ENCODE measurements at regions not wholly inside any gene's neighbourhood (a gene's known extent, or its start where the extent isn't known, plus 50 kb on each side); places are given as distances from the start of the nearest gene placed in this dataset.

GRCh38 chr3:140761076-140761639, 83.3 kb downstream of the TRIM42 start:
- ATAC-seq (ENCODE audit: low FRiP score) = no peak
- TF ChIP-seq CTCF (IDR thresholded peaks at IDR 0.05) = no peak
- DNase-seq (ENCODE audit: low spot score) = no peak

DNA sequence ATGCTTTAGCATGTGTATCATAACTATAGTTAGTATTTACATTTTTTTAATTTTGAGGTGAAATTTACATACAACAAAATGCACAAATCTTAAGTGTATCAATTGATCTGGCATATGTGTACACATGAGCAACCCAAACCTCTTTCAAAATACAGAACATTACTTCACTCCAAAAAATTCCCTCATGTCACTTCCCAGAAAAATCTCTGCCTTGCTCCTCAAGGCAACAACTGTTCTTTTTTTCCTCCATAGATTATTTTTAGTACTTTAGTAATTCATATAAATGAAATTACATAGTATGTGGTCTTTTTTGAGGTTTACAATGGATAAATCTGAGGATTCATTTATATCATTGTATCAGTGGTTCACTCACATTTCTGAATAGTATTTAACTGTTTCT, 84.9 kb downstream of the TRIM42 start:
- ATAC-seq (ENCODE audit: low FRiP score) = no peak
- no peak for TF ChIP-seq CTCF (IDR thresholded peaks at IDR 0.05)
- DNase-seq (ENCODE audit: low spot score) = no peak

- no peak for DNase-seq (ENCODE audit: low spot score)
- TF ChIP-seq CTCF (IDR thresholded peaks at IDR 0.05) = no peak
- no peak for ATAC-seq (ENCODE audit: low FRiP score)
Measured at GRCh38 chr3:140763532-140763931, 85.7 kb downstream of the TRIM42 start.

DNA sequence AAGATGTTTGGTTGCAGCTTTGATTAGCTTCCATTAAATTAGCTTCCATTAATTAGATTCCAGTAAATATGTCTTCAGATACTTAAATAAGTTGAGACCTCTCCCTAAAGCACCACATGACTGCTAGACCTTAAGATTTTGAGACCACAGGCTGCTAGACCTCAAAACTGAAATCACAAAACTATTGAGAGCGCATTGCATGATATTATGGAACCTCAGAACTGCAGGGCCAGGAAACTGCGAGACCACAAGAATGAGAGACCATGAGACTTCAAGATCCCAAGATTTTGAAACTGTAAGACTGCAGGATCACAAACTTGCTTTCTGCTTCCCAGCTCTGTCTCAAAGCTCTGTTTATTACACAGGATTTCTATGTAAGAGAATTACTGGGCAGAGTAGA, 87.4 kb downstream of the TRIM42 start:
- no peak for TF ChIP-seq CTCF (IDR thresholded peaks at IDR 0.05)
- DNase-seq (ENCODE audit: low spot score) (no peak), ATAC-seq (ENCODE audit: low FRiP score) (no peak)

DNA sequence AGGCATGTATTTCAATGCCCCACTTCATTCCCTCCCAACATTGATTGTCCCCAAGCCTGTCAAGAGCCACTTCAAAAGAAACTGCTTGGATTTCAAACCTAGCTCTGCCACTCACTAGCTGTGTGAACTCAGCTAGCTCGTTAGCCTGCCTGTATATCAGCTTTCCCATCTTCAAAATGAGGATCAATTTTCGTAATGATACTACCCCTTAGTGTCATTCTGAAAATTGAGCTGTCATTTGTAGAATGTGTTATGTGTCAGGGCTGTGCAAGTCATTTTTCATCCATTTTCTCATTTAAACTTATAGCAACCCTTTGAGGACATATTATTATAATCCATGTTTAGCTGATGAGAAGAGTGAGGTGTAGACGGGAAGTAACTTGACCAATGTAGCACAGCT, 88.6 kb downstream of the TRIM42 start:
- DNase-seq (ENCODE audit: low spot score) (no peak), ATAC-seq (ENCODE audit: low FRiP score) (no peak)
- no peak for TF ChIP-seq CTCF (IDR thresholded peaks at IDR 0.05)

GRCh38 chr3:140767566-140767965, 89.7 kb downstream of the TRIM42 start:
- no peak for ATAC-seq (ENCODE audit: low FRiP score)
- TF ChIP-seq CTCF (IDR thresholded peaks at IDR 0.05) = no peak
- DNase-seq (ENCODE audit: low spot score) = no peak

- no peak for DNase-seq (ENCODE audit: low spot score)
- TF ChIP-seq CTCF (IDR thresholded peaks at IDR 0.05) = no peak
- ATAC-seq (ENCODE audit: low FRiP score) = no peak
Measured at GRCh38 chr3:140768941-140769340, 91.1 kb downstream of the TRIM42 start.

Data from omental fat pad (tissue), 3 donors.